ENCODE measurements at regions not wholly inside any gene's neighbourhood (a gene's known extent, or its start where the extent isn't known, plus 50 kb on each side); places are given as distances from the start of the nearest gene placed in this dataset.
"Not testable (repeated sequence)": the region's sequence is repeated elsewhere in the genome, so short reads cannot be mapped to it uniquely, and the experiment has no call there.

- no peaks in the 10 kb centered on the region for H3K27me3 ChIP-seq (replicated peaks; ENCODE audit: control insufficient read depth, insufficient read depth, low read length)
- no peaks in the 10 kb centered on the region for H3K4me1 ChIP-seq (ENCODE audit: control insufficient read depth, insufficient read depth, low read length)
- H3K4me3 ChIP-seq (ENCODE audit: low read length) = no peak overlapping the region
- no peaks in the 10 kb centered on the region for H3K9me3 ChIP-seq (ENCODE audit: control insufficient read depth, low read length)
- H3K36me3 ChIP-seq (ENCODE audit: control insufficient read depth, insufficient read depth, low read length, severe bottlenecking) = no peaks in the 10 kb centered on the region
- no peak for DNase-seq (ENCODE audit: low read depth)
- H3K9ac ChIP-seq (ENCODE audit: low read length) = no peak overlapping the region
These were observed 1847.9 kb upstream of the ACO1 start for GRCh38 chr9:30536494-30536893.

DNA sequence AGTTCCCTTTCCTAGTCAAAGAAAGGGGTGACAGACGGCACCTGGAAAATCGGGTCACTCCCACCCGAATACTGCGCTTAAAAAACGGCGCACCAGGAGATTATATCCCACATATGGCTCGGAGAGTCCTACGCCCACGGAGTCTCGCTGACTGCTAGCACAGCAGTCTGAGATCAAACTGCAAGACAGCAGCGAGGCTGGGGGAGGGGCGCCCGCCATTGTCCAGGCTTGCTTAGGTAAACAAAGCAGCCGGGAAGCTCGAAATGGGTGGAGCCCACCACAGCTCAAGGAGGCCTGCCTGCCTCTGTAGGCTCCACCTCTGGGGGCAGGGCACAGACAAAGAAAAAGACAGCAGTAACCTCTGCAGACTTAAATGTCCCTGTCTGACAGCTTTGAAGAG is 1844.7 kb upstream of the ACO1 start:
- not testable (repeated sequence) for H3K4me1 ChIP-seq (ENCODE audit: control insufficient read depth, insufficient read depth, low read length); H3K4me3 ChIP-seq (ENCODE audit: low read length); H3K27me3 ChIP-seq (replicated peaks; ENCODE audit: control insufficient read depth, insufficient read depth, low read length); H3K9ac ChIP-seq (ENCODE audit: low read length); H3K9me3 ChIP-seq (ENCODE audit: control insufficient read depth, low read length); H3K36me3 ChIP-seq (ENCODE audit: control insufficient read depth, insufficient read depth, low read length, severe bottlenecking); DNase-seq (ENCODE audit: low read depth)

DNA sequence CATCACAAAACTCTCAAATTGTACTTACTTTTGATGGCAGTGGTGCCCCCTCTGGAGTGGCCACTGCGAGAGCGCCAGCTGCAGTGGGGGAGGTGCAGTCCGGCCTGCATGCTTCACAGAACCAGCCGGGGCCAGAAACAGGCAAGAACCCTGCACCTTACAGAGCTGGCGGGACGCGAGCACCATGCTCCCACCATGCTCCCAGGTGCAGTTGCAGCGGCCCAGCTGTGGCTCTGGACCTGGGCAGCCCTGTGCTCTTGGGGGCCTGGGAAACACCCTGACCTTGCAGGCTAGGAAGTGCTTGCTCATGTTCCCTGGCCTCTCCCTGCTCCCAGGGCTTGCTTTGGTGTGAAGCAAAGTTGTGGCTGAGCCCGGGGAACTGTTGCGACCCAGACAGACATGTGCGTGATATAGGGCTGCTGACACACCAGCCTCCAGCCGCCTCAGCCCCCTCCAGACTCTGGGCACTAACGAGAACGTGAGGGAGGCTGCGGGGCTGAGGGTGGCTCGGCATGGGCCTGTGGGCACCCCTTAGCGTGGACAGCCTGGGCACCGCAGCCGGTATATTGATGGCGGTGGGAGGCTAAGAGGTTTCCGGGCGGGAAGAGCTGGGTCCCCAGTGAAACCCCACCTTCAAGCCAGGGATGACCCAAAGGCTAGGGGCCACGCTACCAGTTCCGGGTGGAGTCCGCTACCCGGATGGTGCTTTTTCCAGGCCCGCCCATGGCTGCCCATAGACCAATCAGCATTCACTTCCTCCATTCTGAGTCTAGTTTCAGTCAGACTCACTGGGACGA is 1809.9 kb upstream of the ACO1 start:
- H3K9ac ChIP-seq (ENCODE audit: low read length) = no peak overlapping the region
- H3K27me3 ChIP-seq (replicated peaks; ENCODE audit: control insufficient read depth, insufficient read depth, low read length) = no peaks in the 10 kb centered on the region
- no peak for DNase-seq (ENCODE audit: low read depth)
- no peaks in the 10 kb centered on the region for H3K36me3 ChIP-seq (ENCODE audit: control insufficient read depth, insufficient read depth, low read length, severe bottlenecking)
- H3K4me1 ChIP-seq (ENCODE audit: control insufficient read depth, insufficient read depth, low read length) = no peaks in the 10 kb centered on the region
- no peak overlapping the region for H3K4me3 ChIP-seq (ENCODE audit: low read length)
- H3K9me3 ChIP-seq (ENCODE audit: control insufficient read depth, low read length) = no peaks in the 10 kb centered on the region

DNA sequence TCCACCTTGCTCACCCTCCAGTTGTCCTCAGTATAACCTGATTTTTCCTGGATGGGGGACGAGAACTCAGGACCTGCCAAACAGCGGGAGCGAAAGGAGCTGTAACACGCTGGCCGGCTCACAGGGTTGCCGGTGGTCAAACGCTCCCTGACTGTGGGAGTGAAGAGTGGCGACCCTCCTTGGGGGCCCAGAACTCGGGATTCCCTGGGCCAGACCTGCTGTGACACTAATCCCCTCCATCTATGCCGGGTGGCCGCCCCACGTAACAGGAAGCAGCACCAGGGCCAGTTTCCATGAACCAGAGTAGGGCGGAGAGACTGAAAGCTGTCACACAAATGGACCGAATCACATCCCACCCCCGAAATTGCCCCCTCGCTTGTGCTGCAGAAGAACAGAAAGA is 1809.2 kb upstream of the ACO1 start:
- H3K9ac ChIP-seq (ENCODE audit: low read length) = no peak overlapping the region
- H3K27me3 ChIP-seq (replicated peaks; ENCODE audit: control insufficient read depth, insufficient read depth, low read length) = no peaks in the 10 kb centered on the region
- H3K36me3 ChIP-seq (ENCODE audit: control insufficient read depth, insufficient read depth, low read length, severe bottlenecking) = no peaks in the 10 kb centered on the region
- no peaks in the 10 kb centered on the region for H3K4me1 ChIP-seq (ENCODE audit: control insufficient read depth, insufficient read depth, low read length)
- no peak for DNase-seq (ENCODE audit: low read depth)
- no peaks in the 10 kb centered on the region for H3K9me3 ChIP-seq (ENCODE audit: control insufficient read depth, low read length)
- H3K4me3 ChIP-seq (ENCODE audit: low read length) = no peak overlapping the region

GRCh38 chr9:30575691-30576090 is 1808.8 kb upstream of the ACO1 start:
- H3K27me3 ChIP-seq (replicated peaks; ENCODE audit: control insufficient read depth, insufficient read depth, low read length) = no peaks in the 10 kb centered on the region
- no peak overlapping the region for H3K9ac ChIP-seq (ENCODE audit: low read length)
- H3K36me3 ChIP-seq (ENCODE audit: control insufficient read depth, insufficient read depth, low read length, severe bottlenecking) = no peaks in the 10 kb centered on the region
- no peaks in the 10 kb centered on the region for H3K4me1 ChIP-seq (ENCODE audit: control insufficient read depth, insufficient read depth, low read length)
- no peak overlapping the region for H3K4me3 ChIP-seq (ENCODE audit: low read length)
- no peak for DNase-seq (ENCODE audit: low read depth)
- no peaks in the 10 kb centered on the region for H3K9me3 ChIP-seq (ENCODE audit: control insufficient read depth, low read length)

GRCh38 chr9:30579810-30580209 is 1804.6 kb upstream of the ACO1 start:
- no peak for DNase-seq (ENCODE audit: low read depth)
- Histone ChIP-seq H3K9me3 (ENCODE audit: control insufficient read depth, low read length) (no peaks in the 10 kb centered on the region), H3K9ac (ENCODE audit: low read length) (no peak overlapping the region), H3K27me3 (replicated peaks; ENCODE audit: control insufficient read depth, insufficient read depth, low read length) (no peaks in the 10 kb centered on the region), H3K4me1 (ENCODE audit: control insufficient read depth, insufficient read depth, low read length) (no peaks in the 10 kb centered on the region), H3K36me3 (ENCODE audit: control insufficient read depth, insufficient read depth, low read length, severe bottlenecking) (no peaks in the 10 kb centered on the region), H3K4me3 (ENCODE audit: low read length) (no peak overlapping the region)

DNA sequence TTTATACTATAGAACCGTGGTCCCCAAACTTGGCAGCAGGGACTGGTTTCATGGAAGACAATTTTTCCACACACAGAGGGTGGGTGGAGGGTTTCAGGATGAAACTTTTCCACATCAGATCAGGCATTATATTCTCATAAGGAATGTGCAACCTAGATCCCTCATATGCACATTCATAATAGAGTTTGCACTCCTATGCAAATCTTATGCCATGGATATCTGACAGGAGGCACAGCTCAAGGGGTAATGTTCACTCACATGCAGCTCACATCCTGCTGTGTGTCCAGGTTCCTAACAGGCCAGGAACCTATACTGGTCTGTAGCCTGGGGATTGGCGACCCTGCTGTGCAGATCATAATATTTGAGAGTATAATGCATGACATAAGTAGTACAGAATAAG is 1802.2 kb upstream of the ACO1 start:
- no peak overlapping the region for H3K4me3 ChIP-seq (ENCODE audit: low read length)
- H3K27me3 ChIP-seq (replicated peaks; ENCODE audit: control insufficient read depth, insufficient read depth, low read length) = no peaks in the 10 kb centered on the region
- no peaks in the 10 kb centered on the region for H3K9me3 ChIP-seq (ENCODE audit: control insufficient read depth, low read length)
- H3K36me3 ChIP-seq (ENCODE audit: control insufficient read depth, insufficient read depth, low read length, severe bottlenecking) = no peaks in the 10 kb centered on the region
- no peak for DNase-seq (ENCODE audit: low read depth)
- H3K4me1 ChIP-seq (ENCODE audit: control insufficient read depth, insufficient read depth, low read length) = no peaks in the 10 kb centered on the region
- no peak overlapping the region for H3K9ac ChIP-seq (ENCODE audit: low read length)

GRCh38 chr9:30584559-30584958 is 1799.9 kb upstream of the ACO1 start:
- no peaks in the 10 kb centered on the region for H3K9me3 ChIP-seq (ENCODE audit: control insufficient read depth, low read length)
- no peaks in the 10 kb centered on the region for H3K27me3 ChIP-seq (replicated peaks; ENCODE audit: control insufficient read depth, insufficient read depth, low read length)
- H3K4me3 ChIP-seq (ENCODE audit: low read length) = no peak overlapping the region

GRCh38 chr9:30591461-30591860 is 1793.0 kb upstream of the ACO1 start:
- H3K4me3 ChIP-seq (ENCODE audit: low read length) = no peak overlapping the region
- H3K4me1 ChIP-seq (ENCODE audit: control insufficient read depth, insufficient read depth, low read length) = no peaks in the 10 kb centered on the region
- H3K9ac ChIP-seq (ENCODE audit: low read length) = no peak overlapping the region

More at GRCh38 chr9:30584559-30584958, 1799.9 kb upstream of the ACO1 start:
- DNase-seq (ENCODE audit: low read depth) = no peak
- H3K36me3 ChIP-seq (ENCODE audit: control insufficient read depth, insufficient read depth, low read length, severe bottlenecking) = no peaks in the 10 kb centered on the region
- H3K4me1 ChIP-seq (ENCODE audit: control insufficient read depth, insufficient read depth, low read length) = no peaks in the 10 kb centered on the region
- no peak overlapping the region for H3K9ac ChIP-seq (ENCODE audit: low read length)

GRCh38 chr9:30597608-30598007 is 1786.8 kb upstream of the ACO1 start:
- H3K27me3 ChIP-seq (replicated peaks; ENCODE audit: control insufficient read depth, insufficient read depth, low read length) = no peaks in the 10 kb centered on the region
- no peaks in the 10 kb centered on the region for H3K4me1 ChIP-seq (ENCODE audit: control insufficient read depth, insufficient read depth, low read length)
- no peak overlapping the region for H3K4me3 ChIP-seq (ENCODE audit: low read length)
- no peak for DNase-seq (ENCODE audit: low read depth)
- no peaks in the 10 kb centered on the region for H3K36me3 ChIP-seq (ENCODE audit: control insufficient read depth, insufficient read depth, low read length, severe bottlenecking)
- peaks cover 3% of the 10 kb centered on the region for H3K9me3 ChIP-seq (ENCODE audit: control insufficient read depth, low read length)
- no peak overlapping the region for H3K9ac ChIP-seq (ENCODE audit: low read length)

More at GRCh38 chr9:30591461-30591860, 1793.0 kb upstream of the ACO1 start:
- no peak for DNase-seq (ENCODE audit: low read depth)
- Histone ChIP-seq H3K36me3 (ENCODE audit: control insufficient read depth, insufficient read depth, low read length, severe bottlenecking) (no peaks in the 10 kb centered on the region), H3K9me3 (ENCODE audit: control insufficient read depth, low read length) (no peaks in the 10 kb centered on the region), H3K27me3 (replicated peaks; ENCODE audit: control insufficient read depth, insufficient read depth, low read length) (no peaks in the 10 kb centered on the region)

GRCh38 chr9:30605936-30606335 is 1778.5 kb upstream of the ACO1 start:
- Histone ChIP-seq H3K9ac (ENCODE audit: low read length) (no peak overlapping the region), H3K4me1 (ENCODE audit: control insufficient read depth, insufficient read depth, low read length) (no peaks in the 10 kb centered on the region), H3K9me3 (ENCODE audit: control insufficient read depth, low read length) (peaks cover 3% of the 10 kb centered on the region), H3K4me3 (ENCODE audit: low read length) (no peak overlapping the region), H3K27me3 (replicated peaks; ENCODE audit: control insufficient read depth, insufficient read depth, low read length) (no peaks in the 10 kb centered on the region), H3K36me3 (ENCODE audit: control insufficient read depth, insufficient read depth, low read length, severe bottlenecking) (no peaks in the 10 kb centered on the region)
- DNase-seq (ENCODE audit: low read depth) = no peak

DNA sequence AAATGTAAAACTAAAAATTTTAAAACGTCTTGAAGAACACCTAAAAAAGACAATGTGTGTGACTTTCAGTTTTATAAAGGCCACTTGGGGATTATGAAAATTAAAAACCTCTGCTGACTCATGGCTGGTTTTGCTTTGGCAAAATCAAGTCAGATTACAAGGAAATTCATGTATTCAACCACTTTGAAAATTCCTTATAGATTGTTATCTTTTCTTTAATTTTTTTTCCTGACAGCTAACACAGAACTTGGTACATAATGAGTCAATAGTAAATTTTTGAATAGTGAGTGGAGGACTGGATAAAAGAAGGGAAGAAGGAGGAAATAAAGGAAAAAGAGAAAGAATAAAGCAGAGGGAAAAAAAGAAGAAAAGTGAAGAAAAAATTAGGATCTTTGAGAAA is 1774.7 kb upstream of the ACO1 start:
- no peaks in the 10 kb centered on the region for H3K27me3 ChIP-seq (replicated peaks; ENCODE audit: control insufficient read depth, insufficient read depth, low read length)
- no peak for DNase-seq (ENCODE audit: low read depth)
- H3K9ac ChIP-seq (ENCODE audit: low read length) = no peak overlapping the region
- H3K9me3 ChIP-seq (ENCODE audit: control insufficient read depth, low read length) = no peaks in the 10 kb centered on the region
- H3K4me1 ChIP-seq (ENCODE audit: control insufficient read depth, insufficient read depth, low read length) = no peaks in the 10 kb centered on the region
- H3K36me3 ChIP-seq (ENCODE audit: control insufficient read depth, insufficient read depth, low read length, severe bottlenecking) = no peaks in the 10 kb centered on the region
- H3K4me3 ChIP-seq (ENCODE audit: low read length) = no peak overlapping the region

Measured in adipocyte (in vitro differentiated cells).